Thyroid gland (tissue), 4 donors: ENCODE measurements at regions not wholly inside any gene's neighbourhood (a gene's known extent, or its start where the extent isn't known, plus 50 kb on each side); places are given as distances from the start of the nearest gene placed in this dataset.

ENCODE experiments used
- POLR2A ChIP-seq, 2 donors: fragments of 450-650 bp; IDR thresholded peaks; one replicate each; pipeline ENCODE4 v1.6.1; 2017; ENCODE audit warnings: antibody characterized with exemption in 2 of 2, mild to moderate bottlenecking in 2 of 2, moderate library complexity in 1 of 2
- TF ChIP-seq, protein P1 (sequence below), 6 experiments: fragments of 200-600 bp in 3 of 6; fragments of 450-650 bp in 3 of 6; sonication (generic) in 3 of 6; IDR thresholded peaks; one replicate each; pipeline ENCODE4 v1.5.1; 2016 to 2019; ENCODE audit warnings: antibody characterized with exemption in 6 of 6, mild to moderate bottlenecking in 2 of 6, inconsistent platforms in 1 of 6, moderate library complexity in 1 of 6

DNA sequence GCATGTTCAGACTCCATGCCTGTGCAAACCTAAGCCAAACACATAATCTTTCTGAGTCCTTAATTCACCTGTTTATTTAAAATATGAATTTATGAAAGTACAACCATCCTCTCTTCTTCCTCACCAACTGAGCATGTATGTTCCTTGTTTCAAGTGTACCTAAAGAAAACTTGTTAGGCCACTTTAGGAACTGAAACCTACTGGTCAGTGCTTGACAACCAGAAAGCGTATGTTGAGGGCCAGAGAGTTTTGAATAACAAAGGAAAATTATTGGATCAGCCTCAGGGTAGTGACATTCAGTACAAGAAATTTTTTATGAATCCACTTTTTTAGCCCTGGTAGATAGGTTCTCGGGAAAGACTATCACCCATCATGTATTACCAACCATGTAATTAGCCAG lies 847.6 kb upstream of the CELF4 start:
- TF ChIP-seq, protein P1, sequence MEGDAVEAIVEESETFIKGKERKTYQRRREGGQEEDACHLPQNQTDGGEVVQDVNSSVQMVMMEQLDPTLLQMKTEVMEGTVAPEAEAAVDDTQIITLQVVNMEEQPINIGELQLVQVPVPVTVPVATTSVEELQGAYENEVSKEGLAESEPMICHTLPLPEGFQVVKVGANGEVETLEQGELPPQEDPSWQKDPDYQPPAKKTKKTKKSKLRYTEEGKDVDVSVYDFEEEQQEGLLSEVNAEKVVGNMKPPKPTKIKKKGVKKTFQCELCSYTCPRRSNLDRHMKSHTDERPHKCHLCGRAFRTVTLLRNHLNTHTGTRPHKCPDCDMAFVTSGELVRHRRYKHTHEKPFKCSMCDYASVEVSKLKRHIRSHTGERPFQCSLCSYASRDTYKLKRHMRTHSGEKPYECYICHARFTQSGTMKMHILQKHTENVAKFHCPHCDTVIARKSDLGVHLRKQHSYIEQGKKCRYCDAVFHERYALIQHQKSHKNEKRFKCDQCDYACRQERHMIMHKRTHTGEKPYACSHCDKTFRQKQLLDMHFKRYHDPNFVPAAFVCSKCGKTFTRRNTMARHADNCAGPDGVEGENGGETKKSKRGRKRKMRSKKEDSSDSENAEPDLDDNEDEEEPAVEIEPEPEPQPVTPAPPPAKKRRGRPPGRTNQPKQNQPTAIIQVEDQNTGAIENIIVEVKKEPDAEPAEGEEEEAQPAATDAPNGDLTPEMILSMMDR (IDR thresholded peaks at IDR 0.05) = no peak
- no peak for TF ChIP-seq POLR2A (IDR thresholded peaks at IDR 0.05)
